ENCODE measurements at regions not wholly inside any gene's neighbourhood (a gene's known extent, or its start where the extent isn't known, plus 50 kb on each side); places are given as distances from the start of the nearest gene placed in this dataset.

DNA sequence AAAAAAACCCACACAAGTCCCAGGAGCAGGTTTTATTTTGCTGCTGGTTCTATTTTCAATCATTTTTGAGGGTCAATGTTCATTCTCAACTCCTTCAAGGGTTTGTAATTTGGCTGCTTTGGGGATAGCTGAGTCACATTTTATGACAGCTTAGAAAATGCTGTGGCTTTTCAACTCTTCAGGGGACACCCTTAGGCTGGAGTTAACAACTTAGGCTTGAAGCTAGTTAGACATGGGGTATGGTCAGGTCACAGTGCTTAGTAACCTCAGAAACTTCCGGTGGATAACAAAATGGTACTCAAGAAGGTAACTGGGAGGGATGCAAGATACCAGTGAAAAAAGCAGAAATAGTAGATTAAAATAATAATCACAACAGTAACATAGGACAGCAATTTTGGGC is 308.8 kb downstream of the HHIPL2 start:
- no peak for DNase-seq
- TF ChIP-seq, protein P1, sequence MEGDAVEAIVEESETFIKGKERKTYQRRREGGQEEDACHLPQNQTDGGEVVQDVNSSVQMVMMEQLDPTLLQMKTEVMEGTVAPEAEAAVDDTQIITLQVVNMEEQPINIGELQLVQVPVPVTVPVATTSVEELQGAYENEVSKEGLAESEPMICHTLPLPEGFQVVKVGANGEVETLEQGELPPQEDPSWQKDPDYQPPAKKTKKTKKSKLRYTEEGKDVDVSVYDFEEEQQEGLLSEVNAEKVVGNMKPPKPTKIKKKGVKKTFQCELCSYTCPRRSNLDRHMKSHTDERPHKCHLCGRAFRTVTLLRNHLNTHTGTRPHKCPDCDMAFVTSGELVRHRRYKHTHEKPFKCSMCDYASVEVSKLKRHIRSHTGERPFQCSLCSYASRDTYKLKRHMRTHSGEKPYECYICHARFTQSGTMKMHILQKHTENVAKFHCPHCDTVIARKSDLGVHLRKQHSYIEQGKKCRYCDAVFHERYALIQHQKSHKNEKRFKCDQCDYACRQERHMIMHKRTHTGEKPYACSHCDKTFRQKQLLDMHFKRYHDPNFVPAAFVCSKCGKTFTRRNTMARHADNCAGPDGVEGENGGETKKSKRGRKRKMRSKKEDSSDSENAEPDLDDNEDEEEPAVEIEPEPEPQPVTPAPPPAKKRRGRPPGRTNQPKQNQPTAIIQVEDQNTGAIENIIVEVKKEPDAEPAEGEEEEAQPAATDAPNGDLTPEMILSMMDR (IDR thresholded peaks at IDR 0.05; ENCODE audit: unreplicated experiment): no peak
- Mint-ChIP-seq H3K27me3 (ENCODE audit: unreplicated experiment) (no peaks in the 10 kb centered on the region), H3K4me1 (ENCODE audit: low read depth, unreplicated experiment) (peaks cover 9% of the 10 kb centered on the region), H3K9me3 (ENCODE audit: low read depth, unreplicated experiment) (no peaks in the 10 kb centered on the region), H3K4me3 (ENCODE audit: low read depth, unreplicated experiment) (no peak overlapping the region), H3K36me3 (ENCODE audit: insufficient read depth, unreplicated experiment) (no peaks in the 10 kb centered on the region), H3K27ac (ENCODE audit: unreplicated experiment) (no peak overlapping the region)
- no TSS peak for BruUV-seq (replicated peaks)
- CTCF ChIA-PET: no interaction called here
- intact Hi-C loops (cut with micrococcal nuclease; ENCODE audit: unreplicated experiment): no loop called here

DNA sequence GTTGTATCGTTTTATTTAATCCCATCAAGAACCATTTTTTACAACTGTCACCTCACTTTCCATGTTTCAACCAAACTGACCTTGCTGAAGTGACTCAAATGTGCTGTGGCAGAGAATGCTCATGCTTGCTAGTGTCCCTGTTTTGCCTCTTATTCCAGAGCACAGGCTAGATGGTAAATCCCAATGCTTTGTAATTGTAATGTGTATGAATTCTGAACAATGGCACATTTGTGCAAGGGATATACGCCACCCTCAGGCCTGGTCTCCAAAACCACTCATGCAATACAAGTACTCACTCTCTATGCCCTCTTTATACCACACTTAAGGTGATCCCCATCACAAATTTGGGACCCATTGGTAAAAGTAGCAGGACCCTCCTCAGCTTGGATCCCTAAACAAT is 313.6 kb downstream of the HHIPL2 start:
- no peak for DNase-seq
- no TSS peak for BruUV-seq (replicated peaks)
- Mint-ChIP-seq H3K9me3 (ENCODE audit: low read depth, unreplicated experiment) (no peaks in the 10 kb centered on the region), H3K27me3 (ENCODE audit: unreplicated experiment) (peaks cover 25% of the 10 kb centered on the region), H3K27ac (ENCODE audit: unreplicated experiment) (no peak overlapping the region), H3K36me3 (ENCODE audit: insufficient read depth, unreplicated experiment) (no peaks in the 10 kb centered on the region), H3K4me3 (ENCODE audit: low read depth, unreplicated experiment) (no peak overlapping the region), H3K4me1 (ENCODE audit: low read depth, unreplicated experiment) (no peaks in the 10 kb centered on the region)
- CTCF ChIA-PET: no interaction called here
- TF ChIP-seq, protein P1 (IDR thresholded peaks at IDR 0.05; ENCODE audit: unreplicated experiment): no peak
- intact Hi-C loops (cut with micrococcal nuclease; ENCODE audit: unreplicated experiment): no loop called here

DNA sequence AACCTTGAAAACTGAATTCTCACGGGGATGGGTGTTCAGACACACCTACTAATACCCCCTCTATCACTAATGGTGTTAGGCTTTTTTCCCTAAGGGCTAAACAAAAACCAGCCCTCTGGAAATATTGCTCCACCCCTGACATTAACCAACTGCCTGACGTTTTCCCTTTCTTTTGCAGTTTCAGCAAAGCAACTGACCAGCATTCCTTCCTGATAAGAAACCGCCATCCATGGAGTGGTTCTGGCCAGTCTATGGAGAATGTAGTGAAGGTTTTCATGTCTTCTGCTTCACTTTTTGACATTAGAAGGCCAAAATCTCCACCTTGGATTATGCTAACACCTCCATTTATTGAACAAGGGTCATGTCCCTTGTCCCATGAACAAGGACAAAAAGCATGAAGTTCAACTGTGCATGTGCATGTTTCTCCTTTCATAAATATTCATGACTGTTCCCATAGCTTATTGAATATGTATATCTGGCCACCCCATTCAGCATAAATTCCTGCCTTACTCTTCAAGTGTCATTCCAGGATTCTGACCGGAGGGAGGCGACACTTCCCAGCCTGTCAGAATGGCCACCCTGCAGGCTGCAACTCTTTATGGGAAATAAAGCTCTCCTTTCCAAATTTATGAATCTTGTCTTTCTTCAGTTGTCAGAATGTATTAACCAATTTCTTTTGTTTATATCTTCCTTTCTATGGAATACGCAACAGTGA is 314.3 kb downstream of the HHIPL2 start:
- CTCF ChIA-PET: no interaction called here
- TF ChIP-seq, protein P1 (IDR thresholded peaks at IDR 0.05; ENCODE audit: unreplicated experiment): no peak
- no peak for DNase-seq
- H3K4me3 Mint-ChIP-seq (ENCODE audit: low read depth, unreplicated experiment): no peak overlapping the region
- no peak overlapping the region for H3K27ac Mint-ChIP-seq (ENCODE audit: unreplicated experiment)
- no TSS peak for BruUV-seq (replicated peaks)
- H3K36me3 Mint-ChIP-seq (ENCODE audit: insufficient read depth, unreplicated experiment): no peaks in the 10 kb centered on the region
- peaks cover 31% of the 10 kb centered on the region for H3K27me3 Mint-ChIP-seq (ENCODE audit: unreplicated experiment)
- H3K9me3 Mint-ChIP-seq (ENCODE audit: low read depth, unreplicated experiment): no peaks in the 10 kb centered on the region
- intact Hi-C loops (cut with micrococcal nuclease; ENCODE audit: unreplicated experiment): no loop called here
- no peaks in the 10 kb centered on the region for H3K4me1 Mint-ChIP-seq (ENCODE audit: low read depth, unreplicated experiment)

DNA sequence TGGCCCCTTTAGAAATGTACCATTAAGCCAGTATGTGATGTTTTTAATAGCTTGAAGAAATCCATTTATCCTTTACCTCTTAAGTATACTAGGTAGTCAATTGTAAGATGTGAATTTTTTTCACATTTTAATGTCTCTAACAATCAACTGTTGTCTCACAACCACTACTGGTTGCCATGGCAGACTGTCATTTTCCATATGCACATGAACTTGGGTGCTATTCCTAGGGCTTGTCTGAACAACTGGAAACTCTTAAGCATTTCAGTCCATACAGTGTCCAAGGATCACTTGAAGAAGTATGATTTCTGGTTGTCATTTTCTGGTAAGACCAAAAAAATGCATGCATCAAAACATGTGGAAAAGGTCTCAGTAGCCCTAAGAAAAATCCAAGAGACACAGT is 315.1 kb downstream of the HHIPL2 start:
- Mint-ChIP-seq H3K4me3 (ENCODE audit: low read depth, unreplicated experiment) (no peak overlapping the region), H3K4me1 (ENCODE audit: low read depth, unreplicated experiment) (no peaks in the 10 kb centered on the region), H3K27me3 (ENCODE audit: unreplicated experiment) (peaks cover 31% of the 10 kb centered on the region), H3K27ac (ENCODE audit: unreplicated experiment) (no peak overlapping the region), H3K36me3 (ENCODE audit: insufficient read depth, unreplicated experiment) (no peaks in the 10 kb centered on the region), H3K9me3 (ENCODE audit: low read depth, unreplicated experiment) (no peaks in the 10 kb centered on the region)
- CTCF ChIA-PET: interaction anchor here (1.0 kb wide), 1 partner anchor 86 kb away, joined by 3 read pairs; no protein-coding TSS in a partner anchor
- no peak for DNase-seq
- intact Hi-C loops (cut with micrococcal nuclease; ENCODE audit: unreplicated experiment): no loop called here
- TF ChIP-seq, protein P1 (IDR thresholded peaks at IDR 0.05; ENCODE audit: unreplicated experiment): no peak
- BruUV-seq (replicated peaks): no TSS peak

Measured in Calu3 (cell line).